DND-41 (cell line): ENCODE measurements at regions not wholly inside any gene's neighbourhood (a gene's known extent, or its start where the extent isn't known, plus 50 kb on each side); places are given as distances from the start of the nearest gene placed in this dataset.

Experiments
- ATAC-seq: fragments of 200-7000 bp; cut with Tn5 transposase; 3 replicates; pipeline ENCODE4 v1.9.1; 2021; ENCODE audit warnings: low read depth; ENCODE audit not compliant: insufficient read depth
- DNase-seq: peaks from one replicate; pipeline ENCODE4 v3.0.0-alpha.2; 2020
- H2AFZ ChIP-seq: 2 replicates; pipeline ENCODE4 v1.6.0; 2012; ENCODE audit warnings: low read depth, low read length
- H3K27ac ChIP-seq: 2 replicates; pipeline ENCODE4 v1.5.1; 2012; ENCODE audit warnings: low read length, inconsistent platforms
- H3K27me3 ChIP-seq: fragments of 200-600 bp; sonication (generic); 2 replicates; pipeline ENCODE4 v1.6.0; 2012; ENCODE audit warnings: low read length, mild to moderate bottlenecking, inconsistent platforms; ENCODE audit not compliant: insufficient read depth, poor library complexity
- H3K36me3 ChIP-seq: 2 replicates; pipeline ENCODE4 v1.5.1; 2012; ENCODE audit warnings: low read length, inconsistent platforms; ENCODE audit not compliant: insufficient read depth
- H3K4me1 ChIP-seq: 2 replicates; pipeline ENCODE4 v1.5.1; 2012; ENCODE audit warnings: mild to moderate bottlenecking, low read length; ENCODE audit not compliant: insufficient read depth
- H3K4me2 ChIP-seq: 2 replicates; pipeline ENCODE4 v1.6.0; 2012; ENCODE audit warnings: mild to moderate bottlenecking, moderate library complexity, low read length, inconsistent platforms; ENCODE audit not compliant: insufficient read depth
- H3K4me3 ChIP-seq, 2 experiments: fragments of 200-600 bp in 1 of 2; shearing (Covaris generic) in 1 of 2; 2 replicates each; pipeline ENCODE4 v1.5.1; 2012 to 2016; ENCODE audit warnings: inconsistent platforms in 2 of 2, low read length in 2 of 2, mild to moderate bottlenecking in 2 of 2, low read depth in 1 of 2, moderate library complexity in 1 of 2
- H3K79me2 ChIP-seq: 2 replicates; pipeline ENCODE4 v1.6.0; 2012; ENCODE audit warnings: low read length, inconsistent platforms; ENCODE audit not compliant: insufficient read depth
- H3K9ac ChIP-seq: 2 replicates; pipeline ENCODE4 v1.6.0; 2012; ENCODE audit warnings: low read depth, mild to moderate bottlenecking, inconsistent platforms, low read length, moderate library complexity
- H3K9me3 ChIP-seq: 2 replicates; pipeline ENCODE4 v1.5.1; 2012; ENCODE audit warnings: low read length, moderate library complexity, mild to moderate bottlenecking, inconsistent platforms; ENCODE audit not compliant: insufficient read depth, severe bottlenecking
- H4K20me1 ChIP-seq: 2 replicates; pipeline ENCODE4 v1.6.0; 2012; ENCODE audit warnings: low read length; ENCODE audit not compliant: insufficient read depth
- CTCF ChIP-seq: IDR thresholded peaks from 2 replicates; pipeline ENCODE4 v1.5.1; 2012; ENCODE audit warnings: borderline replicate concordance, low read length, moderate library complexity, mild to moderate bottlenecking; ENCODE audit not compliant: poor library complexity, severe bottlenecking; ENCODE audit errors: extremely low read depth
- EZH2 ChIP-seq: IDR thresholded peaks from 3 replicates; pipeline ENCODE4 v1.6.1; 2012; ENCODE audit warnings: borderline replicate concordance, low read depth, mild to moderate bottlenecking, moderate library complexity, low read length, inconsistent platforms; ENCODE audit not compliant: severe bottlenecking

GRCh38 chr10:127610816-127611215 is 61.7 kb downstream of the NPS start:
- H3K27ac ChIP-seq, result no peak overlapping the region
- ATAC-seq (no peak), DNase-seq (no peak)
- TF ChIP-seq EZH2 (no peak), CTCF (no peak)
- no peak overlapping the region for H2AFZ ChIP-seq
- no peaks in the 10 kb centered on the region for H3K79me2 ChIP-seq
- no peaks in the 10 kb centered on the region for H3K4me1 ChIP-seq
- H3K9ac ChIP-seq, result no peak overlapping the region
- H3K4me2 ChIP-seq, result no peak overlapping the region
- H3K4me3 ChIP-seq, result no peak overlapping the region
- H3K27me3 ChIP-seq, result no peaks in the 10 kb centered on the region
- H4K20me1 ChIP-seq, result no peaks in the 10 kb centered on the region
- no peaks in the 10 kb centered on the region for H3K9me3 ChIP-seq
- no peaks in the 10 kb centered on the region for H3K36me3 ChIP-seq

GRCh38 chr10:127614484-127615017 is 65.4 kb downstream of the NPS start:
- Histone ChIP-seq H3K79me2 (no peaks in the 10 kb centered on the region), H3K27ac (no peak overlapping the region), H3K27me3 (no peaks in the 10 kb centered on the region), H3K4me2 (no peak overlapping the region), H4K20me1 (no peaks in the 10 kb centered on the region), H3K9ac (no peak overlapping the region), H3K9me3 (no peaks in the 10 kb centered on the region), H3K4me3 (no peak overlapping the region), H3K36me3 (no peaks in the 10 kb centered on the region), H2AFZ (no peak overlapping the region), H3K4me1 (no peaks in the 10 kb centered on the region)
- DNase-seq, result no peak
- TF ChIP-seq CTCF (no peak), EZH2 (no peak)
- ATAC-seq, result no peak

- Histone ChIP-seq H3K36me3 (no peaks in the 10 kb centered on the region), H3K9ac (no peak overlapping the region), H3K4me3 (no peak overlapping the region), H3K27ac (no peak overlapping the region), H3K4me2 (no peak overlapping the region), H3K4me1 (no peaks in the 10 kb centered on the region), H2AFZ (no peak overlapping the region), H3K79me2 (no peaks in the 10 kb centered on the region), H3K27me3 (no peaks in the 10 kb centered on the region), H4K20me1 (no peaks in the 10 kb centered on the region), H3K9me3 (no peaks in the 10 kb centered on the region)
- DNase-seq, result no peak
- ATAC-seq, result no peak
- no peak for TF ChIP-seq CTCF
- TF ChIP-seq EZH2, result no peak
These were observed 69.7 kb downstream of the NPS start for GRCh38 chr10:127618797-127619196.
